Frontal cortex (tissue), 3 donors: ENCODE measurements at regions not wholly inside any gene's neighbourhood (a gene's known extent, or its start where the extent isn't known, plus 50 kb on each side); places are given as distances from the start of the nearest gene placed in this dataset.

Source experiments
- DNase-seq, 2 donors: peaks; one replicate each; pipeline ENCODE4 v3.0.0; 2012; ENCODE audit warnings: low spot score in 2 of 2
- FAIRE-seq: peaks from 2 replicates; lab custom pipeline; 2012; peaks lifted over from hg19 to GRCh38; lab: Jason Lieb, UNC
- donor health status: control.
- donor health status: control.
- donor health status: control.

GRCh38 chr2:67057123-67057522 lies 340.0 kb upstream of the ETAA1 start:
- no peak for FAIRE-seq
- no peak for DNase-seq

GRCh38 chr2:67057901-67058703 lies 339.0 kb upstream of the ETAA1 start:
- FAIRE-seq, result no peak
- no peak for DNase-seq

GRCh38 chr2:67065046-67065445 lies 332.1 kb upstream of the ETAA1 start:
- no peak for FAIRE-seq
- no peak for DNase-seq

GRCh38 chr2:67066782-67067181 lies 330.4 kb upstream of the ETAA1 start:
- FAIRE-seq, result no peak
- no peak for DNase-seq

- DNase-seq (no peak), FAIRE-seq (no peak)
Observed at GRCh38 chr2:67067656-67068055, 329.5 kb upstream of the ETAA1 start.

- no peak for FAIRE-seq
- no peak for DNase-seq
Observed at GRCh38 chr2:67070826-67071225, 326.3 kb upstream of the ETAA1 start.

- no peak for DNase-seq
- no peak for FAIRE-seq
Observed at GRCh38 chr2:67075056-67075455, 322.1 kb upstream of the ETAA1 start.

GRCh38 chr2:67075530-67076238 lies 321.4 kb upstream of the ETAA1 start:
- FAIRE-seq (no peak), DNase-seq (no peak)

GRCh38 chr2:67076239-67076624 lies 320.9 kb upstream of the ETAA1 start:
- DNase-seq (no peak), FAIRE-seq (no peak)

- DNase-seq (no peak), FAIRE-seq (no peak)
Observed at GRCh38 chr2:67079729-67080128, 317.4 kb upstream of the ETAA1 start.

GRCh38 chr2:67082813-67083212 lies 314.3 kb upstream of the ETAA1 start:
- FAIRE-seq, result no peak
- no peak for DNase-seq

- no peak for FAIRE-seq
- no peak for DNase-seq
Observed at GRCh38 chr2:67083951-67084350, 313.2 kb upstream of the ETAA1 start.

- DNase-seq, result no peak
- FAIRE-seq, result no peak
Observed at GRCh38 chr2:67085146-67085545, 312.0 kb upstream of the ETAA1 start.

GRCh38 chr2:67091681-67092080 lies 305.5 kb upstream of the ETAA1 start:
- no peak for FAIRE-seq

GRCh38 chr2:67095121-67095520 lies 302.0 kb upstream of the ETAA1 start:
- no peak for DNase-seq
- no peak for FAIRE-seq

More at GRCh38 chr2:67091681-67092080, 305.5 kb upstream of the ETAA1 start:
- no peak for DNase-seq

GRCh38 chr2:67096886-67097285 lies 300.2 kb upstream of the ETAA1 start:
- FAIRE-seq (no peak), DNase-seq (no peak)

GRCh38 chr2:67103157-67103556 lies 294.0 kb upstream of the ETAA1 start:
- DNase-seq (no peak), FAIRE-seq (no peak)

GRCh38 chr2:67108231-67108630 lies 288.9 kb upstream of the ETAA1 start:
- no peak for DNase-seq
- FAIRE-seq, result no peak

GRCh38 chr2:67124531-67124930 lies 272.6 kb upstream of the ETAA1 start:
- no peak for DNase-seq
- FAIRE-seq, result no peak

GRCh38 chr2:67130531-67131256 lies 266.4 kb upstream of the ETAA1 start:
- FAIRE-seq (no peak), DNase-seq (no peak)

GRCh38 chr2:67131257-67131609 lies 265.9 kb upstream of the ETAA1 start:
- DNase-seq, result no peak
- FAIRE-seq, result no peak
